Panc1 (cell line): ENCODE measurements at regions not wholly inside any gene's neighbourhood (a gene's known extent, or its start where the extent isn't known, plus 50 kb on each side); places are given as distances from the start of the nearest gene placed in this dataset.

Experiments used
- ATAC-seq: fragments of 200-7000 bp; cut with Tn5 transposase; 2 replicates; pipeline ENCODE4 v1.9.1; 2020; ENCODE audit warnings: mild to moderate bottlenecking, moderate library complexity
- BruUV-seq: library from RNA; stranded (reverse); fragments of 400-500 nt; replicated peaks from 2 replicates; lab custom pipeline; 2021; lab: Mats Ljungman, UMichigan
- CTCF ChIA-PET: fragments of 300-600 bp; sonication (Branson Sonifier 250); formaldehyde crosslinking; loops from one replicate; lab custom pipeline; 2022; ENCODE audit warnings: antibody characterized with exemption; lab: Charles Lee
- POLR2A ChIA-PET: fragments of 300-600 bp; sonication (Branson Sonifier 250); formaldehyde crosslinking; loops from one replicate; lab custom pipeline; 2022; ENCODE audit warnings: antibody characterized with exemption; lab: Charles Lee
- DNase-seq: peaks from one replicate; pipeline ENCODE4 v3.0.0-alpha.2; 2010; ENCODE audit warnings: low read depth, low spot score
- H3K27ac ChIP-seq: 2 replicates; pipeline ENCODE4 v1.5.1; 2011; ENCODE audit warnings: mild to moderate bottlenecking, low read length, inconsistent platforms
- H3K27me3 ChIP-seq: fragments of 200-500 bp; sonication (Bioruptor generic); 2 replicates; pipeline ENCODE4 v1.6.0; 2014; ENCODE audit warnings: low read length, inconsistent platforms; ENCODE audit not compliant: control insufficient read depth, insufficient read depth
- H3K36me3 ChIP-seq: fragments of 200-500 bp; sonication (Bioruptor generic); 2 replicates; pipeline ENCODE4 v1.5.1; 2014; ENCODE audit warnings: inconsistent platforms, mild to moderate bottlenecking, low read length, moderate library complexity; ENCODE audit not compliant: control insufficient read depth, insufficient read depth
- H3K4me1 ChIP-seq: 2 replicates; pipeline ENCODE4 v1.5.1; 2011; ENCODE audit warnings: inconsistent platforms, mild to moderate bottlenecking, low read length, moderate library complexity; ENCODE audit not compliant: control insufficient read depth, insufficient read depth
- H3K4me3 ChIP-seq, 2 experiments: 2 replicates each; pipeline ENCODE4 v1.5.1; 2011 to 2012; ENCODE audit warnings: low read depth in 2 of 2, low read length in 2 of 2, mild to moderate bottlenecking in 2 of 2, inconsistent platforms in 1 of 2, moderate library complexity in 1 of 2
- H3K9me3 ChIP-seq: fragments of 200-500 bp; sonication (Bioruptor generic); 2 replicates; pipeline ENCODE4 v1.5.1; 2014; ENCODE audit warnings: low read depth, mild to moderate bottlenecking, inconsistent platforms, low read length, moderate library complexity; ENCODE audit not compliant: control insufficient read depth, insufficient read depth
- POLR2AphosphoS5 ChIP-seq: IDR thresholded peaks from 2 replicates; pipeline ENCODE4 v1.6.1; 2012; ENCODE audit warnings: mild to moderate bottlenecking, low read depth, low read length, moderate library complexity
- SIN3A ChIP-seq: IDR thresholded peaks from 2 replicates; pipeline ENCODE4 v1.6.1; 2012; ENCODE audit warnings: low read depth, mild to moderate bottlenecking, low read length, moderate library complexity, borderline replicate concordance; ENCODE audit not compliant: insufficient read depth
- TCF7L2 ChIP-seq: IDR thresholded peaks from 2 replicates; pipeline ENCODE4 v1.6.1; 2011; ENCODE audit warnings: mild to moderate bottlenecking, low read depth, low read length, inconsistent platforms
- in situ Hi-C: cut with HindIII; loops from 2 replicates; pipeline ENCODE4 v1.10.0; 2016; ENCODE audit warnings: low sequenced_read_pairs, low pct_unique_long_range_greater_than_20kb
- intact Hi-C: fragments of 100-400 bp; cut with micrococcal nuclease; formaldehyde crosslinking; loops from one replicate; pipeline ENCODE4 v1.10.0; 2022; ENCODE audit not compliant: unreplicated experiment
- TF ChIP-seq, protein P1 (sequence below), 2 experiments: IDR thresholded peaks; 2 replicates each; pipeline ENCODE4 v1.6.1; 2011 to 2012; ENCODE audit warnings: low read depth in 2 of 2, control low read depth in 1 of 2, low read length in 1 of 2, mild to moderate bottlenecking in 1 of 2, moderate library complexity in 1 of 2; ENCODE audit not compliant: insufficient read depth in 1 of 2
- TF ChIP-seq, protein P2 (sequence below): fragments of 450-650 bp; IDR thresholded peaks from 2 replicates; pipeline ENCODE4 v1.5.1; 2017; ENCODE audit warnings: mild to moderate bottlenecking

DNA sequence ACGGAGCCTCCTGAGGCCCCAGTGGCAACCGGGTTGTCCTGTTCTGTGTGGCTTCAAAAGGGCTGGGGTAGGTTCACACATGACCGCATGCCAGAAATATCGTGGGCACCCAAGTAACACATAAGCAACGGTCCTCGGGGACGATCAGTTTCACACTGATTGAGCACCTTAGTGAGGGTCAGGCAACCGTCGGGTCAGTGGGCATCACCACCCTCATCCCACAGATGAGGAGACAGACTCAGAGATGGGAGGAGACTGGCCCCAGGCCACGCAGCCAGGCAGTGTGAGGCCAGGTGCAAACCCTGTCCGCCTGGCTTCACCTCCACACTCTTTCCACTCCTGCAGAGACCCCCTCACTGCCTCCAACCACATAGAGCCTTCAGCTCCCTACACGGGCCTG is 309.8 kb downstream of the MATN1 start:
- DNase-seq (no peak), ATAC-seq (no peak)
- no peaks in the 10 kb centered on the region for H3K27me3 ChIP-seq
- TF ChIP-seq, protein P1, sequence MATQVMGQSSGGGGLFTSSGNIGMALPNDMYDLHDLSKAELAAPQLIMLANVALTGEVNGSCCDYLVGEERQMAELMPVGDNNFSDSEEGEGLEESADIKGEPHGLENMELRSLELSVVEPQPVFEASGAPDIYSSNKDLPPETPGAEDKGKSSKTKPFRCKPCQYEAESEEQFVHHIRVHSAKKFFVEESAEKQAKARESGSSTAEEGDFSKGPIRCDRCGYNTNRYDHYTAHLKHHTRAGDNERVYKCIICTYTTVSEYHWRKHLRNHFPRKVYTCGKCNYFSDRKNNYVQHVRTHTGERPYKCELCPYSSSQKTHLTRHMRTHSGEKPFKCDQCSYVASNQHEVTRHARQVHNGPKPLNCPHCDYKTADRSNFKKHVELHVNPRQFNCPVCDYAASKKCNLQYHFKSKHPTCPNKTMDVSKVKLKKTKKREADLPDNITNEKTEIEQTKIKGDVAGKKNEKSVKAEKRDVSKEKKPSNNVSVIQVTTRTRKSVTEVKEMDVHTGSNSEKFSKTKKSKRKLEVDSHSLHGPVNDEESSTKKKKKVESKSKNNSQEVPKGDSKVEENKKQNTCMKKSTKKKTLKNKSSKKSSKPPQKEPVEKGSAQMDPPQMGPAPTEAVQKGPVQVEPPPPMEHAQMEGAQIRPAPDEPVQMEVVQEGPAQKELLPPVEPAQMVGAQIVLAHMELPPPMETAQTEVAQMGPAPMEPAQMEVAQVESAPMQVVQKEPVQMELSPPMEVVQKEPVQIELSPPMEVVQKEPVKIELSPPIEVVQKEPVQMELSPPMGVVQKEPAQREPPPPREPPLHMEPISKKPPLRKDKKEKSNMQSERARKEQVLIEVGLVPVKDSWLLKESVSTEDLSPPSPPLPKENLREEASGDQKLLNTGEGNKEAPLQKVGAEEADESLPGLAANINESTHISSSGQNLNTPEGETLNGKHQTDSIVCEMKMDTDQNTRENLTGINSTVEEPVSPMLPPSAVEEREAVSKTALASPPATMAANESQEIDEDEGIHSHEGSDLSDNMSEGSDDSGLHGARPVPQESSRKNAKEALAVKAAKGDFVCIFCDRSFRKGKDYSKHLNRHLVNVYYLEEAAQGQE (IDR thresholded peaks at IDR 0.05; ENCODE audit: insufficient read depth in 1 of 2, low read depth in 2 of 2, low read length in 1 of 2) = no peak
- TF ChIP-seq, protein P2, sequence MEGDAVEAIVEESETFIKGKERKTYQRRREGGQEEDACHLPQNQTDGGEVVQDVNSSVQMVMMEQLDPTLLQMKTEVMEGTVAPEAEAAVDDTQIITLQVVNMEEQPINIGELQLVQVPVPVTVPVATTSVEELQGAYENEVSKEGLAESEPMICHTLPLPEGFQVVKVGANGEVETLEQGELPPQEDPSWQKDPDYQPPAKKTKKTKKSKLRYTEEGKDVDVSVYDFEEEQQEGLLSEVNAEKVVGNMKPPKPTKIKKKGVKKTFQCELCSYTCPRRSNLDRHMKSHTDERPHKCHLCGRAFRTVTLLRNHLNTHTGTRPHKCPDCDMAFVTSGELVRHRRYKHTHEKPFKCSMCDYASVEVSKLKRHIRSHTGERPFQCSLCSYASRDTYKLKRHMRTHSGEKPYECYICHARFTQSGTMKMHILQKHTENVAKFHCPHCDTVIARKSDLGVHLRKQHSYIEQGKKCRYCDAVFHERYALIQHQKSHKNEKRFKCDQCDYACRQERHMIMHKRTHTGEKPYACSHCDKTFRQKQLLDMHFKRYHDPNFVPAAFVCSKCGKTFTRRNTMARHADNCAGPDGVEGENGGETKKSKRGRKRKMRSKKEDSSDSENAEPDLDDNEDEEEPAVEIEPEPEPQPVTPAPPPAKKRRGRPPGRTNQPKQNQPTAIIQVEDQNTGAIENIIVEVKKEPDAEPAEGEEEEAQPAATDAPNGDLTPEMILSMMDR = no peak
- no peak for TF ChIP-seq POLR2AphosphoS5
- TF ChIP-seq TCF7L2 = no peak
- TF ChIP-seq SIN3A = no peak
- ChIA-PET POLR2A (no interaction called here), CTCF (no interaction called here)
- in situ Hi-C loops (no loop called here), intact Hi-C loops (no loop called here)
- no peak overlapping the region for H3K27ac ChIP-seq
- H3K4me1 ChIP-seq = no peaks in the 10 kb centered on the region
- no peaks in the 10 kb centered on the region for H3K36me3 ChIP-seq
- no peak overlapping the region for H3K4me3 ChIP-seq
- no peaks in the 10 kb centered on the region for H3K9me3 ChIP-seq
- no TSS peak for BruUV-seq

DNA sequence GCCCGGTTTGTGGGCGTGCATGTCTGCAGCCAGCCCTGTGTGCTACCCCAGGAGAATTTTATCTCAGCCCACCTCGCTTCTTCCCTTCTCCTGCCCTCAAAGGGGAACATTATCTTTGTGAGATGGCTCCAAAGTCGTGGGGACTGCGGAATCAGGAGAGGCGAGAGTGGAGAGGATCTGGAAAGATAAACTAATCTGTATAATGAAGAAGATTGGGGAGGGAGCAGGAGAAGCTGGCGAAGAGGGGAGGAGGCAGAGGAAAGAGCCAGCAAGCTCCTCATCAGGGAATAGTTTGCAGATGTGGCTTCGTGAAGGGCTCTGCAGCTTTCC is 310.3 kb downstream of the MATN1 start:
- Histone ChIP-seq H3K4me3 (no peak overlapping the region), H3K4me1 (no peaks in the 10 kb centered on the region), H3K27me3 (no peaks in the 10 kb centered on the region), H3K9me3 (no peaks in the 10 kb centered on the region), H3K27ac (no peak overlapping the region), H3K36me3 (no peaks in the 10 kb centered on the region)
- no TSS peak for BruUV-seq
- DNase-seq (no peak), ATAC-seq (no peak)
- intact Hi-C loops (no loop called here), in situ Hi-C loops (no loop called here)
- ChIA-PET CTCF (no interaction called here), POLR2A (no interaction called here)
- TF ChIP-seq, protein P2 = no peak
- TF ChIP-seq, protein P1 (IDR thresholded peaks at IDR 0.05; ENCODE audit: insufficient read depth in 1 of 2, low read depth in 2 of 2, low read length in 1 of 2) = no peak
- TF ChIP-seq POLR2AphosphoS5 (no peak), SIN3A (no peak), TCF7L2 (no peak)
